Osteoblast (primary cell): ENCODE measurements at regions not wholly inside any gene's neighbourhood (a gene's known extent, or its start where the extent isn't known, plus 50 kb on each side); places are given as distances from the start of the nearest gene placed in this dataset.

Experiments
- DNase-seq: peaks from one replicate; pipeline ENCODE4 v3.0.0; 2011; ENCODE audit warnings: low spot score, mixed read lengths; ENCODE audit not compliant: insufficient read length; ENCODE audit errors: missing footprints
- H2AFZ ChIP-seq: 2 replicates; pipeline ENCODE4 v1.6.0; 2011; ENCODE audit warnings: mild to moderate bottlenecking, low read length
- H3K27ac ChIP-seq: 2 replicates; pipeline ENCODE4 v1.5.1; 2011; ENCODE audit warnings: mild to moderate bottlenecking, low read depth, low read length, moderate library complexity
- H3K27me3 ChIP-seq: 2 replicates; pipeline ENCODE4 v1.6.0; 2012; ENCODE audit warnings: mild to moderate bottlenecking, control low read depth, inconsistent platforms, low read length, moderate library complexity; ENCODE audit not compliant: insufficient read depth
- H3K36me3 ChIP-seq: 2 replicates; pipeline ENCODE4 v1.5.1; 2011; ENCODE audit warnings: mild to moderate bottlenecking, low read length, control low read depth, moderate library complexity; ENCODE audit not compliant: insufficient read depth
- H3K4me1 ChIP-seq: 2 replicates; pipeline ENCODE4 v1.5.1; 2011; ENCODE audit warnings: mild to moderate bottlenecking, low read length, control low read depth, moderate library complexity; ENCODE audit not compliant: insufficient read depth
- H3K4me2 ChIP-seq: 2 replicates; pipeline ENCODE4 v1.6.0; 2011; ENCODE audit warnings: mild to moderate bottlenecking, low read length; ENCODE audit not compliant: insufficient read depth
- H3K4me3 ChIP-seq: fragments of 200-600 bp; sonication (generic); 3 replicates; pipeline ENCODE4 v1.5.1; 2012; ENCODE audit warnings: mild to moderate bottlenecking, low read length, inconsistent platforms; ENCODE audit not compliant: insufficient read depth
- H3K79me2 ChIP-seq: 2 replicates; pipeline ENCODE4 v1.6.0; 2012; ENCODE audit warnings: mild to moderate bottlenecking, low read length, control low read depth, inconsistent platforms; ENCODE audit not compliant: insufficient read depth
- H3K9me3 ChIP-seq: 2 replicates; pipeline ENCODE4 v1.5.1; 2011; ENCODE audit warnings: low read depth, low read length, control low read depth
- H4K20me1 ChIP-seq: 2 replicates; pipeline ENCODE4 v1.6.0; 2012; ENCODE audit warnings: mild to moderate bottlenecking, low read length, control low read depth; ENCODE audit not compliant: insufficient read depth
- TF ChIP-seq, protein P1 (sequence below): IDR thresholded peaks from 2 replicates; pipeline ENCODE4 v1.5.1; 2011; ENCODE audit warnings: mild to moderate bottlenecking, low read depth, low read length, moderate library complexity; ENCODE audit errors: extremely low read depth

DNA sequence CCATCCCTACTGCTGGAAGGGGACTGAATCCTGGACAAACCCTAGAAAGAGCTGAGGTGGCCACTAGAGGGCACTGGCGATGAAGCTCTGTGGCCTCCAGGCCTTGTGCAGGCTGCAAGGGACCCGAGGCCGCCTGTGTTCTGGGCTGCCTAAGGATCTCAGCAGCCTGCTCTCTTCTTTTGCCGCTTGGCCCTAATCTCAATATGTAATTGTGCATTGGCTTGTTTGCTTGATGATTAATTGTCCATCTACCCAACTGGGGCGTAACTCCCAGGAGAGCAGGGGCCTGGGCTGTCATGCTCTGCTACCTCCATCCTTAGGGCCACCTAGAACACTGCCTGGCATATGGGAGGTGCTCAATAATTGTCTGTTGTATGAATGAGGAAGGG is 73.8 kb downstream of the SYNE3 start:
- Histone ChIP-seq H3K79me2 (no peaks in the 10 kb centered on the region), H3K27me3 (no peaks in the 10 kb centered on the region), H3K36me3 (no peaks in the 10 kb centered on the region), H3K27ac (no peak overlapping the region), H3K4me1 (no peaks in the 10 kb centered on the region), H4K20me1 (no peaks in the 10 kb centered on the region), H3K9me3 (no peaks in the 10 kb centered on the region), H3K4me3 (no peak overlapping the region), H2AFZ (no peak overlapping the region), H3K4me2 (no peak overlapping the region)
- TF ChIP-seq, protein P1, sequence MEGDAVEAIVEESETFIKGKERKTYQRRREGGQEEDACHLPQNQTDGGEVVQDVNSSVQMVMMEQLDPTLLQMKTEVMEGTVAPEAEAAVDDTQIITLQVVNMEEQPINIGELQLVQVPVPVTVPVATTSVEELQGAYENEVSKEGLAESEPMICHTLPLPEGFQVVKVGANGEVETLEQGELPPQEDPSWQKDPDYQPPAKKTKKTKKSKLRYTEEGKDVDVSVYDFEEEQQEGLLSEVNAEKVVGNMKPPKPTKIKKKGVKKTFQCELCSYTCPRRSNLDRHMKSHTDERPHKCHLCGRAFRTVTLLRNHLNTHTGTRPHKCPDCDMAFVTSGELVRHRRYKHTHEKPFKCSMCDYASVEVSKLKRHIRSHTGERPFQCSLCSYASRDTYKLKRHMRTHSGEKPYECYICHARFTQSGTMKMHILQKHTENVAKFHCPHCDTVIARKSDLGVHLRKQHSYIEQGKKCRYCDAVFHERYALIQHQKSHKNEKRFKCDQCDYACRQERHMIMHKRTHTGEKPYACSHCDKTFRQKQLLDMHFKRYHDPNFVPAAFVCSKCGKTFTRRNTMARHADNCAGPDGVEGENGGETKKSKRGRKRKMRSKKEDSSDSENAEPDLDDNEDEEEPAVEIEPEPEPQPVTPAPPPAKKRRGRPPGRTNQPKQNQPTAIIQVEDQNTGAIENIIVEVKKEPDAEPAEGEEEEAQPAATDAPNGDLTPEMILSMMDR: peak; percentile 93
- DNase-seq: peak; percentile 98

DNA sequence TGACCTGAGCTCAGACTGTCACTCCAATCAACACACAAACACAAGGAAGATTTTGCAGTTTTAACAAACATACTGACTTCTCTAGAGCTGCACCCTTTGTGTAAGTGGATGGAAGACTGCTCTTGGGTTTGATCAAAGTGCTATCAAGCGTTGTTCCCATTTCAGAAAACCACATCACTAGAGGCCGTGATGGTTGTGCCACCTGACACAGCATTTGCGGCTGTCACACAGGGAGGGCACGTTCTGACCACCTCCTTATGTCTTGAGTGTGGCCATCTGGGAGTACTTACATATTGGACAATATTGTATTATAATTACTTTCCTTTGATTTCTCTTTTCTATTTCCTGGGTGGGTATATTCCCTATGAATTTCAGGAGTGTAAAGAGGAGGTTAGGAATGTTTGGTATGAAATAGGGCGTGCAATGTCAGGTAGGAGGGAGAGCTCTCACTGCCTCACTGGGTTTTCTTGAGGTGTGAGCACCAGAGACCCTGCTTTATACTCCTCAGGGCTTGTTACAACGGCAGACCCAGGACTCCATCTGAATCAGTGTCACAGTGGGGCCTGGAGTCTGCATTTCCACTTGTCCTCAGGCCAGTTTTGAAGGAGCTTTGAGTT is 74.3 kb downstream of the SYNE3 start:
- Histone ChIP-seq H3K27me3 (no peaks in the 10 kb centered on the region), H3K4me3 (no peak overlapping the region), H3K4me2 (no peak overlapping the region), H3K9me3 (no peaks in the 10 kb centered on the region), H3K27ac (no peak overlapping the region), H3K4me1 (no peaks in the 10 kb centered on the region), H2AFZ (no peak overlapping the region), H4K20me1 (no peaks in the 10 kb centered on the region), H3K79me2 (no peaks in the 10 kb centered on the region), H3K36me3 (no peaks in the 10 kb centered on the region)
- TF ChIP-seq, protein P1: no peak
- DNase-seq: no peak

DNA sequence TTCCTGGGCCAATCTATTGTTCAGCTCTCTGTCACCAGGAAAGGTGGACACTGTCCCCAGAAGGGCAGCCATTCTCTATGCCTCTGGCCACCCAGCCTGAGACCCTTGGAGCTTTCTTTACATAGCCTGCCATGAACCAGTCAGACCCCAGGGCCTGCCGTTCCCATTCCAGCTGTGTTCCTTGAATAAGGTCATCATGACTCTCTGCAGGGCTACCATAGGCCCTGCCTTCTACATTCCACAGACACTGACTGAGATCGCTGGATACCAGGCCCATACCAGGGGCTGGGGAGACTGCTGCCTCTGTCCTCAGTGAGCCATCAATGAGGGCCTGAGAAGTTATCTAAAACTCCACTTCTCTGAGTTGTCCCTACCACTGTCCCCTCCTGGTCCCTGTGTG is 75.5 kb downstream of the SYNE3 start:
- TF ChIP-seq, protein P1: no peak
- Histone ChIP-seq H3K4me1 (no peaks in the 10 kb centered on the region), H4K20me1 (no peaks in the 10 kb centered on the region), H3K79me2 (no peaks in the 10 kb centered on the region), H3K27me3 (no peaks in the 10 kb centered on the region), H3K36me3 (no peaks in the 10 kb centered on the region), H3K4me3 (no peak overlapping the region), H3K27ac (no peak overlapping the region), H3K4me2 (no peak overlapping the region), H2AFZ (no peak overlapping the region), H3K9me3 (no peaks in the 10 kb centered on the region)
- peak; percentile 81 for DNase-seq

DNA sequence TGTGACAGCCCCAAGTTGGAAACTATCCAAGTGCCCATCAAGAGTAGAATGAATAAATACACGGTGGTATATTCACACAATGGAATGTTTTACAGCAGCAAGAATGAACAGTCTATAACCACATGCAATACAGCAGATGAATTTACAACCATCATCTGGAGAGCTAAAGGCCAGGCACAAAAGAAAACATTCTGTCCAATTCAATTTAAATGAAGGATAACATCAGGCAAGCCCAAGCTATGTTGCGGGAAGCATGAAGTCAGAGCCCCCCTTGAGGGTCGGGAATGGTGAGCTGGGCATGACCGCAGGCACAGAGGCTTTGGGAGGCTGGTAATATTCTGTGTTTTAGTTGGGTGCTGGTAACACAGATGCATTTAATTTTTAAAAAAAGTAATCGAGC is 76.0 kb downstream of the SYNE3 start:
- Histone ChIP-seq H3K4me1 (no peaks in the 10 kb centered on the region), H3K27me3 (no peaks in the 10 kb centered on the region), H3K9me3 (no peaks in the 10 kb centered on the region), H4K20me1 (no peaks in the 10 kb centered on the region), H3K4me3 (no peak overlapping the region), H3K27ac (no peak overlapping the region), H3K79me2 (no peaks in the 10 kb centered on the region), H2AFZ (no peak overlapping the region), H3K4me2 (no peak overlapping the region), H3K36me3 (no peaks in the 10 kb centered on the region)
- TF ChIP-seq, protein P1: no peak
- DNase-seq: no peak
